Embryonic facial prominence (tissue), 1 donor: ENCODE measurements at regions not wholly inside any gene's neighbourhood (a gene's known extent, or its start where the extent isn't known, plus 50 kb on each side); places are given as distances from the start of the nearest gene placed in this dataset.
"Not testable (repeated sequence)": the region's sequence is repeated elsewhere in the genome, so short reads cannot be mapped to it uniquely, and the experiment has no call there.

Experiments
- DNase-seq: peaks from one replicate; pipeline ENCODE4 v3.0.0-alpha.2; 2016; ENCODE audit errors: extremely low spot score

- no peak for DNase-seq
These were observed 875.8 kb downstream of the EPHA4 start for GRCh38 chr2:220696280-220696669.

- DNase-seq, result no peak
These were observed 875.1 kb downstream of the EPHA4 start for GRCh38 chr2:220697011-220697410.

DNA sequence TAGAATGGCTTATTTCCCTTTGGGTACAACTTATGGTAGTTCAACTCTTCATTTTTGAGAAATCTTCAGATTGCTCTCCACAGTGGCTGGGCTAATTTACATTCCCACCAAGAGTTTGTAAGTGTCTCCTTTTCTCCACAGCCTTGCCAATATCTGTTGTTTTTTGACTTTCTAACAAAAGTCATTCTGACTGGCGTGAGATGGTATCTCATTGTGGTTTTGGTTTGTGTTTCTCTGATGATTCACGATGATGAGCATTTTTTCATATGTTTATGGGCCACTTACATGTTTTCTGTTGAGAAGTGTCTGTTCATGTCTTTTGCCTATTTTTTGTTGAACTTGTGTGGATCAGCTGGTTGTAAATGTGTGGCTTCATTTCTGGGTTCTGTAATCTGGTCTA, 871.0 kb downstream of the EPHA4 start:
- DNase-seq, result no peak

GRCh38 chr2:220703279-220703678, 868.8 kb downstream of the EPHA4 start:
- no peak for DNase-seq

DNA sequence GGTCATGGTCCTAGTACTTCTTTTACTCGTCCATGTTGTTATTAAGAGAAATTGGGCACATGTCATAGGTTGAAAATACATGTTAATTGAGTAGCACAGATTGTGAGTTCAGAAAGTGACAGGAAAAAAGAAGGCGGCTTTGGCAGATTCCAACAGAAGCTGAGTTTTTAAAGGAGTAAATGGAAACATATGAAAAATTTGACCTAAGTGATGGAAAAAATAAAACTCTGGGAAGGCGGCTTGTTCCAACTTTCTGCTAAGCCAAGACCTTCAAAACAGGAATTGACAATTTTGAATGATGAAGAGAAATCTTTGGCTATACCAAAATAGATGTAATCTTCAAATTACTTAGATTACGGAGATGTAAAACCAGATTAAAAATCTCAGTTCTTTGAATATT, 868.0 kb downstream of the EPHA4 start:
- DNase-seq, result no peak

DNA sequence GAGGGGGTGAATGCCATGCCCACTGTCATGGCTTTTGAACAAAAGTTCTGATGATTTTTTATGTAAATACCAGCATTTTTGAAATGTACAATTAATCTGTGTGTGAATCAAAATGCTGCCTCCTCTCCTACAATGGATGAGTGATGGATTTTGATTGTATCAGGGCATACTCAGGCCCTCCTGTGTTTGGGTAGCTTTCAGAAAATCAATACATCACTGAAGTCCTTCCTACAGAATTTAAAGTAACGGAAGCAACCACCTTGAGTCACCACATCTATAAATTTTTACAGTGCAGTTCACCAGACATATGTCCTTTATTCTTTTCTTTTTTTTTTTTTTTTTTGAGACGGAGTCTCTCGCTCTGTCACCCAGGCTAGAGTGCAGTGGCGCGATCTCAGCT, 867.3 kb downstream of the EPHA4 start:
- DNase-seq, result no peak

DNA sequence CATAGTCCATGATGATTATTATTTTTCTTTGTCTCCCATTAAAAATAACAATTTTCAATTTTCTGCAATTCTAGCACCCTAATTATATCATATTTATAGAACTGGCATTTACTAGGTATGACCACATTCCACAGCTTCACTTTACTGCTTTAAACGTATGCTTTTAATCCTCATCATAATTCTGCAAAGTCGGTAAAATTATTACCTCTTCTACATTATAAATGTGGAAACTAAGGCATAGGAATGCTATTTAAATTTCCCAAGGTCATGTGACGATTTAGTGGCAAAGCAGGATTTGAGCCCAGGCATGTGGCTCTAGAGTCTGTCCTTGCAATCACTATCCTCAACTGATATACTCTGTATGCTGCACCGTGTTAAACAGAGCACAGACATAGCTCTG, 866.4 kb downstream of the EPHA4 start:
- no peak for DNase-seq

GRCh38 chr2:220707261-220707660, 864.8 kb downstream of the EPHA4 start:
- no peak for DNase-seq

DNA sequence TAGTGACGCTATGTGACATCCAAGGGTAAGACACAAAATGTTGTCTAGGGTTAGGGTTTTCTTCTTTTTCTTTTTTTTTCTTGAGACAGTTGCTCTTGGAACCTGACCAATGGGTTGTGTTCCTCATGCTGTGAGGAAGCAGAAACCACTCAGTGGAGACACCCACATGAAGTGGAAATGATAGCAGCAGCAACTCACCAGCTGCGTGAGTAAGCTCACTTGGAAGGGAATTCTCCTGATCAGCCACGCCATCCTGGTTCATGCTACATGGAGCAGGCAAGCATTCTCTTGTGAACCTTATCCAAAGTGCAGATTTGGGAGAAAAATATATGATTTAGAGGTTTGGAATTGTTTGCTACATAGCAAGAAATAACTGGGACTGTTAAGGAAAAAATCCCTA, 863.7 kb downstream of the EPHA4 start:
- DNase-seq, result no peak

DNA sequence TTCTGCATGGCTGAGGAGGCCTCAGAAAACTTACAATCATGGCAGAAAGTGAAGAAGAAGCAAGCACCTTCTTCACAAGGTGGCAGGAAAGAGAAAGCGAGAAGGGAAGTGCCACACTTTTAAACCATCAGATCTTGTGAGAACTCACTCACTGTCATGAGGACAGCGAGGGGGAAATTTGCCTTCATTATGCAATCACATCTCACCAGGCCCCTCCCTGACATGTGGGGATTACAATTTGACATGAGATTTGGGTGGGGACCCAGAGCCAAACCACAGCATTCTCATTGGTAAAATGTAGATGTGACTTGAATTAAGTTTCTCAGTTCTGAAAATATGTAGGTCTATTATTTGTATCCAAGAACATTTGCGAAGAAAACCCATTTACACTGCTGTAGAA, 854.8 kb downstream of the EPHA4 start:
- DNase-seq, result no peak

GRCh38 chr2:220736778-220737177, 835.3 kb downstream of the EPHA4 start:
- no peak for DNase-seq

- DNase-seq, result no peak
These were observed 828.9 kb downstream of the EPHA4 start for GRCh38 chr2:220743203-220743602.

- DNase-seq, result no peak
These were observed 827.2 kb downstream of the EPHA4 start for GRCh38 chr2:220744861-220745260.

DNA sequence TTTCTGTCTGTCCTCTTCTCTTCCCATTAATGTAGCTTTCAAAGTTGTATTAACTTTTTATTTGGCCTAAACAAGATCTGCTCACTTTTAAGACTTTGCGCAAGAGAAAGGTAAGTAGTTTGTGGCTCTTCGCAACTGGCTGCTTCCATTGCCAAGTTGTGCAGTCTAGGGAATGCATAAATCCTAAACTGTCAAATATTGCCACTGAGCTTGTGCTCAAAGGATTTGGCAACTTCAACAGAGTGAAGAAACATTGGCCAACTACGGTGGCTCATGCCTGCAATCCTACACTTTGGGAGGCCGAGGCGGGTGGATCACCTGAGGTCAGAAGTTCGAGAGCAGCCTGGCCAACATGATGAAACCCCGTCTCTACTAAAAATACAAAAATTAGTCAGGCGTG, 826.4 kb downstream of the EPHA4 start:
- DNase-seq, result no peak

GRCh38 chr2:220747736-220748135, 824.4 kb downstream of the EPHA4 start:
- no peak for DNase-seq

- no peak for DNase-seq
These were observed 823.1 kb downstream of the EPHA4 start for GRCh38 chr2:220748875-220749479.

DNA sequence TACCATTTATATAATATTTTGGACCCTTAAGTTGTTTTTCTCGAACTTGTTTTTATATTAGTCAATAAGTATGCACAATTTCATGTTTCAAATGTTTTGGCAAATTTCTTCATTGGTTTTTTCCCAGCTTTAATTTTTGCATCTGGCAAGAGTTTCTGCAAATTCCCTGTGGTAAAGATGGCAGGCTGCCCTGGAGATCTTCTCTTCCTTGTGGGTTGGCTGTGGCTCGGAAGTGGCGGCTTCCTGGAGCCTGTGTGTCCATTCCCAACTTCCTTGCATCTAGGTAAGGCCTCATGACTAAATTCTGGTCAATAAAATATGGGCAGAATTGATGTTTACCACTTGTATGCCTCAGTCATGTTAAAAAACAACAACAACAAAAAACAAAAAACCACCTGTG, 818.6 kb downstream of the EPHA4 start:
- no peak for DNase-seq

DNA sequence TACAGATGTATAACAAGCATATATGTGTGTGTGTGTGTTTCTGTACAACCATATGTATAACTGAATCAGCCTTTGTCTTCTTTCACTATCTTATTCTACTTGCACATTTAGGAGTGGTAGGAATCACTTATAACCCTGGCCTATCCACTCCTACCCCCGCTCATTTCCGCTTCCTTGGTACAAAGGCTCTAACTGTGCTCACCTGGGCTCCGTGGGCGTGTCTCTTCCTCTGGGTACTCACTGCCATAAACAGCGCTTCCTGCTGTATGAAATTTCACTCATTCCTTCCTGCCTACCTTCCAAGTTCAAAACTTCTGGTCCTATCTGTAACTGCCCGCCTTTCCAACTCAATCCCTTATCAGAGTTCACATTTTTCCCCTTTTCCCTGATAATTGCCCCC, 815.5 kb downstream of the EPHA4 start:
- DNase-seq, result no peak

GRCh38 chr2:220758376-220758775, 813.7 kb downstream of the EPHA4 start:
- not testable (repeated sequence) for DNase-seq

- DNase-seq, result no peak
These were observed 807.9 kb downstream of the EPHA4 start for GRCh38 chr2:220764171-220764570.

DNA sequence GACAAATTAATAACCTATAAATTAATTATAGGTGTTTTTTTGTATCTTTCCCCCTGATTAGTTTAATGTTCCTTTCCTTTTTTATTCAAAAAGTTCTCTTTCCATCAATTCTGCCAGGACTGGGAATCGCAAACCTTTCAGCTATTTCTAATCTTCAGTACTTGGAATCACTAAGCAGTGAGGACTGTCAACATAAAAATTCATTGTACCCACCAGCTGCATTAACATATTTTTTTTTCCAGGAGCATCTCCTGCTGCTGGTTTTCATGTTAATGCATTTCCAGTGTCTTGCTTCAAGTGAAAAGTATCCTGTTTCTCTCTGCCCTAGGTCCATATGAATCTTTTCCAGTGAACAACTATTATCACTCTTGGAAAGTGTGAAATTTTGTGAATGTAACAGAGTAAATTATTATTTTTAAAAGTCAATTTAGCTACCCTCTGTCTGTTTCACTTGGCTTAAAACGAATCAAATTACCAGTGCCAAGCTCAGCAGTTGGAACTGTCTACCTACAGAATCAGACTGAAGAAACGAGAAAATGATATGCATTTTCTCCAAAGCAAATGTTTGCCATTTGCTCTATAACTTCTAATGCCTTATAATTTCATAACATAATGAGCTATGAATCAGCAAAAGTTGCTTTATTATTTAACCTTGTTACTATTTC, 804.4 kb downstream of the EPHA4 start:
- DNase-seq, result no peak

DNA sequence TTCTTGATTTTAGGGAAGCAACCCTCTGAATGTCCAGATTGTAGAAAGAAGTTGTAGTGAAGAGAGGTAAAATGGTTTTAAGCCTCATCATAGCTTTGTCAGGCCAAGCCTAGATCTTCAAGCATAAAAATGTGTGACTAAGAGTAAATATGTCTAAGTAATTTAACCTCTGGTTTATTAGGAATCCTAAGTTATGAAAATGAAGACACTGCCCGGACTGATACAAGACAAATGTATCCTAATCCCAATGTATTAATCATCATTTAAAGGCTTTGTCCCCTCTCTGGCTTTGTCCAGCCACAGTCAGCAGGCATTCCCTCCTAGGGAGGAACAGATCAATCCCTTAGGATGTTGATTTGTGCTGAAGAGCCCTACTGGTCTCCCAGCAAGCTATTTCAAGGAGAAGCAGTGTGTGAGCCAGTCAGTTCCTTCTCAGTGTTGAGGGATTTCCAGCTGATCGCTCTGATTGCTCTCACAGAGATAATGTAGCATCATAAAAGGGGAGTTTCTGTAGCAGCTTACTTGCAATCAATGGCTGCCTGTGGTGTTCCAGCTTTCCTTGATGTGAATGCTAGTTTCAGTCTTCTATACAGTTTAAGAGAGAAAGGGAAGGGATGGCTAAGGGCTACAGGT, 796.1 kb downstream of the EPHA4 start:
- DNase-seq, result no peak

- not testable (repeated sequence) for DNase-seq
These were observed 793.0 kb downstream of the EPHA4 start for GRCh38 chr2:220779076-220779475.
